Right kidney (tissue), 1 donor: ENCODE measurements at regions not wholly inside any gene's neighbourhood (a gene's known extent, or its start where the extent isn't known, plus 50 kb on each side); places are given as distances from the start of the nearest gene placed in this dataset.
"Not testable (repeated sequence)": the region's sequence is repeated elsewhere in the genome, so short reads cannot be mapped to it uniquely, and the experiment has no call there.

Source experiments
- DNase-seq: peaks from one replicate; pipeline ENCODE4 v3.0.0-alpha.2; 2016

GRCh38 chrX:31014474-31014873, 57.4 kb downstream of the FTHL17 start:
- not testable (repeated sequence) for DNase-seq

GRCh38 chrX:31012509-31013025, 59.3 kb downstream of the FTHL17 start:
- DNase-seq = no peak

- no peak for DNase-seq
These were observed 64.5 kb downstream of the FTHL17 start for GRCh38 chrX:31007321-31007720.

DNA sequence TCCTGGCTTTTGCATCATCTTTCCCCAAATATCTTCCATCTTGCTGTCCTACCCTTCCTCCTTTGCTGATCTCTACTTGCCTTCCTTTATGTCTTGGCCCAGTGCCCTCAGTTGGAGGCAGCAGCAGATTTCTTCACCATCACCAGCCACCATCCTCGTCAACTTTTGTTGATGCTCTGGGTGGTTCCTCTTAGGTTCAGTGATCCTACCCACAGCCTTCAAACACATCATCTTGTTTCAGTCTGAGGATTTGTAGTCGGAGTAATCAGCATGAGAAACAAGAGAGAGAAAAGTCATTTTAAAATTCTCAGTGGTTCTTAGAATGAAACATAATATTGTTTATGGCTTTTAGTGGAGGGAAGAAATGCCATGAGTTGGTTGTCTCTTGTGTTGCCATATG, 65.8 kb downstream of the FTHL17 start:
- no peak for DNase-seq

GRCh38 chrX:30997411-30997810, 74.4 kb downstream of the FTHL17 start:
- DNase-seq = no peak

GRCh38 chrX:30995705-30996104, 76.1 kb downstream of the FTHL17 start:
- no peak for DNase-seq

DNA sequence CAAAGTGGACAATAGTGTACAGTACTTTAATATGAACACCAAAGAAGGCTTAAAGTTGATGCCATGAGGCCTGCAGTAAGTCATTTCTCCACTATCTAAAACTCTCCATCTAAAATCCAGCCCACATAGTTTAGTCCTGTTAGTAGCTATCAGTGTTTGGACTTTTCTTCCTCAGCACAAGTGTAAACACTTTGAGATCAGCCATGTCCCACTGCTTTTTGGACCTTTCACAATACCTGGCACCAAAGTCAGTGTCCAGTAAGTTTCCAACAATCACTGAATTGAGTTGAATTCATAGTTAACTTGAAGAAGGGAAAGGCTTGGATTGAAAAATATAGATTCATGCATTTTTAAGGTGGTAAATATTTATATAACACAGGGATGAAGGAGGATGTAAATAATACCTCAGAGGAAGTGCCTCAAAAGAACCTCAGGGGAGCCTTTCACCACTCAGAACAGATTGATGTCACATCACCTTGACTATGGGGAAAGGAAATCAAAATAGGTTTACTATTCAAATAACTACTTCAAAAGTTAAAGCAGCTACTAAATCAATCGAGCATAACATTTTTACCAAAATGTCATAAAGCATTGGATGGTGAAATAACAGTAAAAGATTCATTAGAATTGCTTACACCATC, 76.7 kb downstream of the FTHL17 start:
- DNase-seq = no peak

DNA sequence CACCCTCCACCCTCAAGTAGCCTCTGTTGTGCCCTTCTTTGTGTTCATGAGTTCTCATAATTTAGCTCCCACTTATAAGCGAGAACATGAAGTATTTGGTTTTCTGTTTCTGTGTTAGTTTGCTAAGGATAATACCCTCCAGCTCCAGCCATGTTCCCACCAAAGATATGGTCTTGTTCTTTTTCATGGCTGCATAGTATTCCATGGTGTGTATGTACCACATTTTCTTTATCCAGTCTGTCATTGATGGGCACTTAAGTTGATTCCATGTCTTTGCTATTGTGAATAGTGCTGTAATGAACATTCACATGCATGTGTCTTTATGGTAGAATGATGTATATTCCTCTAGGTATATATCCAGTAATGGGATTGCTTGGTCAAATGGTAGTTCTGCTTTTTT, 77.8 kb downstream of the FTHL17 start:
- DNase-seq = not testable (repeated sequence)

- DNase-seq = no peak
These were observed 79.4 kb downstream of the FTHL17 start for GRCh38 chrX:30992381-30992904.

GRCh38 chrX:30990361-30990760, 81.5 kb downstream of the FTHL17 start:
- no peak for DNase-seq

- no peak for DNase-seq
These were observed 89.4 kb downstream of the FTHL17 start for GRCh38 chrX:30982467-30982866.

DNA sequence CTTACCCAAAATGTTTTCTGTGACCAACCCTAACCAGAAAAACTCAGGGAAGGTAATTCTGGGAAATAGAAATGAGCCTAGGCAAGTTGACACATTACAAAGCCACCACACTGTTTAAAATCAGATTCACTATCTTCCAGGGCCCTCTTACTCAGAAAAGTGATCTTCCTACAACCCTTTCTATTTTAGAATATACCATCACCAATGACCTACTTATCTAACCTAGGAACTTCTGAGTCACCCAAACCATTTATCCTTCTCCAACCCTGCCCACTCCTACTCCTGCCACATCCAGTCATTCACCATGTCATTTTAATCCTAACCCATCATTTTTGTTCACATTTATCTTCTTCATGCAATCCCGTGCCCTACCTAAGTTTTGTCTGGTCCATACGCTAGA, 89.9 kb downstream of the FTHL17 start:
- DNase-seq = no peak

GRCh38 chrX:30979271-30979670, 90.2 kb upstream of the TAB3 start:
- DNase-seq = no peak

GRCh38 chrX:30975467-30975866, 86.4 kb upstream of the TAB3 start:
- no peak for DNase-seq

- no peak for DNase-seq
These were observed 84.9 kb upstream of the TAB3 start for GRCh38 chrX:30973784-30974427.

DNA sequence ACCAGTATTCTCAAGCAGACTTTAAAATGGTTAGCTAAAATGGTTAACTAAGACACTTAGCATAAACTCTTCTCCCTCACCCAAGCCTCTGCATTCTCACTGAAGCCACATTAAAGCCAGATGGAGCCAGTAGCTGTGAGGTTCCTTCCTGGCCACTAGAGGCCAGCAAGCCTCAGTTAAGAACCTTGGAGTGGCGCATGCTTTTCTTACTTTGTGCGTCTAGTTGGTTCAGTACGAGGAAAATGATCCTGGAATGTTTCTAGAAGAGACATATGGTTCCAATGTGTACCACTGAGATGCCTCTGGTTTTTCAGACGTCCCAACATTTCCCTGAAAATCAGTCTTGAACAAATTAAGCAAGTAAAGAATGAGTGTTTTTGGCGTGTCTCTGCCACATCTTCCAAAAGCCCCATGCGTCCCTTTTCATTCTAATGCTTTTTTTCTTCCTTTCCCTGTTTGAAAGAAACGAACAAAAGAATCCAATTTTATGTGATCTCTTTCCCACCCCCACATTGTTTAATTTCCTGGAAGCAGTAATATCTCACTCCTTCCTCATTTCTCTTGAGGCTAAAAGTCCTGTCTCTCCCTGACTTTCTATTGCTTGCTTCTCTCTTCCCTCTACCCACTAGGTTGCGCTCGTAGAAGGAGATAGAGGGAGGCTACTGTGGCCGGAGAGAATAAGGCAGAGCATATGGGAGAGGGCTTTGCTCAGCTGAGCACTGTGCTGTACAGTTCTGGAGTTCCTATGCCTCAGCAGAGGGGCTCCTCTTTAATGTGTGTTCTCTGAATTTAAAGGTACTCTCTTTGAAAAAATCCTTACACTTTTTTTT, 82.9 kb upstream of the TAB3 start:
- DNase-seq = peak; percentile 26

GRCh38 chrX:30967516-30967915, 78.5 kb upstream of the TAB3 start:
- no peak for DNase-seq

- DNase-seq = no peak
These were observed 76.7 kb upstream of the TAB3 start for GRCh38 chrX:30965767-30966166.

- no peak for DNase-seq
These were observed 72.5 kb upstream of the TAB3 start for GRCh38 chrX:30961387-30962174.

DNA sequence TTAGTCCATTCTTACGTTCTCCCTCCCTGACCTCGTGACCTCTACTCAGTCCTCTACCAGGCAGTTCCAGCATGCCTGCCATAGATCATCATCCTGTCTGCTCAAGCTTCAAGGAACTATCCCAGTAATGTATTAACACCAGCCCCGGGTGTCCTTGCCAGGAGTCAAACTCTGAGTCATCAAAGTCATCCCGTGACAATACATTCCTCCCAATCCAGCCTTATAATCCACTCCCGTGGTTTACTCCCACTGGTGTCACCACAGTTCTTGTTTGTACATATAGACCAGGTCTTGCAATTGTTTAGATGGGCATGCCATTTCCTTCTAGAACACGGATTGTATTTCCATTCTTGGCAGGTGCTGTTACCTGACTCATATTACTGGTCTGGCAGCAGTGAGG, 68.7 kb upstream of the TAB3 start:
- DNase-seq = no peak

DNA sequence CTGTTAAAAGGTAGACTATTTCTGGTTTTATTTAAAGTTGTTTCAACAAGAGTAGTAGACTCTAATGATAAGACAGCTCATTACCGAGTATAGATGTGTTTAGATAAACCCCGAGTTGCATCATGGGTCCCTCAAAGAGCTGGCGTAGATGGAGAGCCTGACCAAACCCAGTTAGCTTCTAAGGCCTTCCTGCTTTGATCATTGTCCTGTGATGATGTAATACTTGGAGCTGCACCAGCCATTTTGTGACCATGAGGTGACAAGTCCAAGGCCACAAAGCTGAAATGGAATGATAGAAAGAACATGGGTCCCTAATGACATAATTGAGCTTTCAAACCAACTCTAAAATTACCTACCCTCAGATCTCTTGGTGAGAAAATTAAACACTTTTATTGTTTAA, 66.6 kb upstream of the TAB3 start:
- DNase-seq = no peak

- no peak for DNase-seq
These were observed 61.9 kb upstream of the TAB3 start for GRCh38 chrX:30951003-30951402.
